Gastroesophageal sphincter (tissue), 3 donors: ENCODE measurements at regions not wholly inside any gene's neighbourhood (a gene's known extent, or its start where the extent isn't known, plus 50 kb on each side); places are given as distances from the start of the nearest gene placed in this dataset.

ENCODE experiments used
- EP300 ChIP-seq: sonication (generic); formaldehyde crosslinking; IDR thresholded peaks from one replicate; pipeline ENCODE4 v1.6.1; 2017; ENCODE audit warnings: antibody characterized with exemption, mild to moderate bottlenecking
- POLR2A ChIP-seq, 2 donors: fragments of 450-650 bp; IDR thresholded peaks; one replicate each; pipeline ENCODE4 v1.6.1; 2017; ENCODE audit warnings: antibody characterized with exemption in 2 of 2, mild to moderate bottlenecking in 2 of 2, moderate library complexity in 1 of 2
- TF ChIP-seq, protein P1 (sequence below), 4 experiments: fragments of 200-600 bp in 2 of 4; fragments of 450-650 bp in 2 of 4; sonication (generic) in 1 of 4; IDR thresholded peaks; one replicate each; pipeline ENCODE4 v1.5.1; 2017 to 2019; ENCODE audit warnings: antibody characterized with exemption in 4 of 4, mild to moderate bottlenecking in 2 of 4, moderate library complexity in 2 of 4

- TF ChIP-seq, protein P1, sequence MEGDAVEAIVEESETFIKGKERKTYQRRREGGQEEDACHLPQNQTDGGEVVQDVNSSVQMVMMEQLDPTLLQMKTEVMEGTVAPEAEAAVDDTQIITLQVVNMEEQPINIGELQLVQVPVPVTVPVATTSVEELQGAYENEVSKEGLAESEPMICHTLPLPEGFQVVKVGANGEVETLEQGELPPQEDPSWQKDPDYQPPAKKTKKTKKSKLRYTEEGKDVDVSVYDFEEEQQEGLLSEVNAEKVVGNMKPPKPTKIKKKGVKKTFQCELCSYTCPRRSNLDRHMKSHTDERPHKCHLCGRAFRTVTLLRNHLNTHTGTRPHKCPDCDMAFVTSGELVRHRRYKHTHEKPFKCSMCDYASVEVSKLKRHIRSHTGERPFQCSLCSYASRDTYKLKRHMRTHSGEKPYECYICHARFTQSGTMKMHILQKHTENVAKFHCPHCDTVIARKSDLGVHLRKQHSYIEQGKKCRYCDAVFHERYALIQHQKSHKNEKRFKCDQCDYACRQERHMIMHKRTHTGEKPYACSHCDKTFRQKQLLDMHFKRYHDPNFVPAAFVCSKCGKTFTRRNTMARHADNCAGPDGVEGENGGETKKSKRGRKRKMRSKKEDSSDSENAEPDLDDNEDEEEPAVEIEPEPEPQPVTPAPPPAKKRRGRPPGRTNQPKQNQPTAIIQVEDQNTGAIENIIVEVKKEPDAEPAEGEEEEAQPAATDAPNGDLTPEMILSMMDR (IDR thresholded peaks at IDR 0.05): no peak
- TF ChIP-seq POLR2A (IDR thresholded peaks at IDR 0.05): no peak
- no peak for TF ChIP-seq EP300
Measured at GRCh38 chr6:165799391-165800153, 136.5 kb upstream of the PDE10A start.
